Ovary (tissue), 7 donors: ENCODE measurements at regions not wholly inside any gene's neighbourhood (a gene's known extent, or its start where the extent isn't known, plus 50 kb on each side); places are given as distances from the start of the nearest gene placed in this dataset.

Experiments
- DNase-seq, 5 donors: peaks; one replicate each; pipeline ENCODE4 v3.0.0-alpha.2; 2019 to 2020
- H3K27ac ChIP-seq, 2 donors: fragments of 200-600 bp; one replicate each; pipeline versions ENCODE4 v1.5.1 to v1.8.0; 2019 to 2022
- H3K27me3 ChIP-seq: fragments of 200-600 bp; one replicate; pipeline ENCODE4 v1.8.0; 2022
- H3K36me3 ChIP-seq: fragments of 200-600 bp; sonication (generic); one replicate; pipeline ENCODE4 v1.5.1; 2019
- H3K4me1 ChIP-seq: one replicate; pipeline ENCODE4 v1.8.1; 2013; ENCODE audit warnings: mild to moderate bottlenecking, moderate library complexity; ENCODE audit not compliant: insufficient read depth
- H3K4me3 ChIP-seq: fragments of 200-600 bp; sonication (generic); one replicate; pipeline ENCODE4 v1.5.1; 2017
- H3K9me3 ChIP-seq, 2 donors: fragments of 200-600 bp in 1 of 2; sonication (generic) in 1 of 2; one replicate each; pipeline versions ENCODE4 v1.5.1 to v1.8.1; 2013 to 2019; ENCODE audit warnings: mild to moderate bottlenecking in 1 of 2, moderate library complexity in 1 of 2
- EP300 ChIP-seq: sonication (generic); formaldehyde crosslinking; IDR thresholded peaks from one replicate; pipeline ENCODE4 v1.6.1; 2017; ENCODE audit warnings: antibody characterized with exemption
- POLR2A ChIP-seq: fragments of 450-650 bp; IDR thresholded peaks from one replicate; pipeline ENCODE4 v1.6.1; 2017; ENCODE audit warnings: antibody characterized with exemption, mild to moderate bottlenecking, moderate library complexity
- WGBS, 3 donors: extraction: QIAGEN DNeasy Blood & Tissue Kit in 1 of 3; methylation state at CpG; one replicate each; pipeline versions ENCODE4 v1.1.5 to v1.1.7; 2013 to 2017; 5-methylcytosine and 5-hydroxymethylcytosine counted together
- intact Hi-C, 4 donors: fragments of 100-400 bp; cut with DNase I; formaldehyde crosslinking; loops; one replicate each; pipeline versions ENCODE4 v1.11.0 to v1.15.1; 2022 to 2023
- TF ChIP-seq, protein P1 (sequence below), 3 donors: fragments of 450-650 bp in 2 of 3; fragments of 200-600 bp in 1 of 3; IDR thresholded peaks; one replicate each; pipeline versions ENCODE4 v1.5.1 to v1.8.0; 2016 to 2022; ENCODE audit warnings: antibody characterized with exemption in 3 of 3, mild to moderate bottlenecking in 1 of 3
- donor health status: DM: no; HTN: no; CAD: no; lungs with moderate emphysema.
- donor health status: DM: no; HTN: no; CAD: no.
- donor health status: Bipolar disorder and iron deficiency.
- donor health status: DM: no; HTN: no; CAD: no.
- donor health status: DM: yes; HTN: yes; CAD: no.

DNA sequence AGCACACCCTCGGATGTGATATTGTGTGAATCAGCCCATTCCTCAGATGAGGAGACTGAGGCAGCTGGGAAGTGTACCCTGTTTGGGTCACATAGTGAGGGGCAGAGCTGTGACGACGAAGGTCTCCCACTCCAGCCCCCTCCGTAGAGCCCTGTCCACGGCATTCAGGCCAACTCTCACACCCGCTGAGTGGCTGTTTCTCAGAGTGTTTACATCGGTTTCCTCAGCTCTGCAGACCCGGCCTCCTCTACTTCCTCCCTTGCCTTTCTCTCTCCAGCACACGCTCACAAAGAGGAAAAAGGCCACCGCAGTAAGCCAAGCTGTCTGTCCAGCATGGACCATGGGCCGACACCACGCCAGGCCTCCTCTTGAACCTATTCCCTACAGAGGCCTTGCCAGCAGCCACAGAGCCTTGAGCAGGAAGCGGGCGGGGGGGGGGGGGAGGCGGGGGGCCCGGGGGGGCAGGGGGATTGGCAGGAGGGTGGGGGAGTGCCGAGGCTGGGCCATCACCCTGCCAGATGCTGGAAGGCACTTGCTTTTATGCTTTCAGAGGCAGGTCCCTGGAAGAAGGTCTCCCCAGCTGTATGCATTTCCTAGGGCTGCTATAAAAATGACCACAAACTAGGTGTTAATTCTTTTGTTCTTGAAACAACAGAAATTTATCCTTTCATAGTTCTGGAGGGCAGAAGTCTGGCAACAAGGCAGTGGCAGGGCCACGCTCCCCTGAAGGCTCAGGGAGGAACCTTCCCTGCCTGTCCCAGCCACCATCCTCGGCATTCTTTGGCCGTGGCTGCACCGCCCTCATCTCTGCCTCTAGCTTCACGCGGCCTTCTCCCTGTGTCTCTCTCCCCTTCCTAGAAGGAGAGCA lies 178.4 kb downstream of the PSMG1 start:
- intact Hi-C loops, result loop anchor here in 1 of 4 donors (10.0 kb wide), 1 partner anchor 200 kb away; the partner anchor contains the start of gene ETS2
- peak in 4 of 5 donors; percentile 57 to 74 (median 61) for DNase-seq
- 27 to 34% (median 28%) methylated on average over 21 to 23 of the region's 23 CpGs for WGBS, 3 donors

DNA sequence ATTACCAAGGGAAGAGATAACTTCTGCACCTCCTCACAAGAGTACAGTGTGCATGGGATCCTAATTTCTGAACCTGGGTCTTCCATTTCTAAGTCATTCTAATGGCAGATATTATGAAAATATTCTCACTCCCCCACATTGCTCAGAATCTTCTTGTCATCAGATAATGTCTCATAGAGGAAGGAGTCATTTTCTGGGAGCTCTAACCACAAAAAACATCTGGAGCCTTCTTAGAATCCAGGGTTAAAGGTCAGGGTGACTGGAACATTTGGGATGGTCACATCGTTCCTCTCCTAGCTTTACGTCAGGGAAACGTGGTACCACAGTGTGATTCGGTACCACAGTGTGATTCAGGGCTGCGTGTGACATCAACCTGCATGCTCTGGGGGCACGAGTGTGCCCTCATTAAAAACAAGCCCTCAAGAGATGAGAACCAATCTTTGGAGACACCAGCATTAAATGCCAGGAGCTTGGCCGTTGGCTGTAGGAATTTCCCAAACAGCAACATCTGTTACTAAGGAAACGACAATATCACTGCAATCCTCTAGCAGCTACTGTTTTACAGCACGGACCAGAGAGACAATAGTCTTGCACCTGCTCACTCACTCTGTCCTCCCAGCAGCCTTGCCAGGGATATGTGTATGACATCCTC lies 179.1 kb downstream of the PSMG1 start:
- no peak overlapping the region for H3K4me3 ChIP-seq
- H3K27me3 ChIP-seq, result no peaks in the 10 kb centered on the region
- H3K4me1 ChIP-seq, result peaks cover 12% of the 10 kb centered on the region
- no peaks in the 10 kb centered on the region for H3K36me3 ChIP-seq
- no peaks in the 10 kb centered on the region for H3K9me3 ChIP-seq
- intact Hi-C loops, result loop anchor here in 1 of 4 donors (10.0 kb wide), 1 partner anchor 199 kb away; the partner anchor contains the start of gene ETS2
- peak overlapping the region in 1 of 2 donors; percentile 17 for H3K27ac ChIP-seq
- TF ChIP-seq POLR2A (no peak), EP300 (no peak)
- TF ChIP-seq, protein P1, sequence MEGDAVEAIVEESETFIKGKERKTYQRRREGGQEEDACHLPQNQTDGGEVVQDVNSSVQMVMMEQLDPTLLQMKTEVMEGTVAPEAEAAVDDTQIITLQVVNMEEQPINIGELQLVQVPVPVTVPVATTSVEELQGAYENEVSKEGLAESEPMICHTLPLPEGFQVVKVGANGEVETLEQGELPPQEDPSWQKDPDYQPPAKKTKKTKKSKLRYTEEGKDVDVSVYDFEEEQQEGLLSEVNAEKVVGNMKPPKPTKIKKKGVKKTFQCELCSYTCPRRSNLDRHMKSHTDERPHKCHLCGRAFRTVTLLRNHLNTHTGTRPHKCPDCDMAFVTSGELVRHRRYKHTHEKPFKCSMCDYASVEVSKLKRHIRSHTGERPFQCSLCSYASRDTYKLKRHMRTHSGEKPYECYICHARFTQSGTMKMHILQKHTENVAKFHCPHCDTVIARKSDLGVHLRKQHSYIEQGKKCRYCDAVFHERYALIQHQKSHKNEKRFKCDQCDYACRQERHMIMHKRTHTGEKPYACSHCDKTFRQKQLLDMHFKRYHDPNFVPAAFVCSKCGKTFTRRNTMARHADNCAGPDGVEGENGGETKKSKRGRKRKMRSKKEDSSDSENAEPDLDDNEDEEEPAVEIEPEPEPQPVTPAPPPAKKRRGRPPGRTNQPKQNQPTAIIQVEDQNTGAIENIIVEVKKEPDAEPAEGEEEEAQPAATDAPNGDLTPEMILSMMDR (IDR thresholded peaks at IDR 0.05), result no peak
- 16 to 29% (median 22%) methylated on average over 9 of the region's 9 CpGs for WGBS, 3 donors
- peak in 2 of 5 donors; percentile 37 to 52 for DNase-seq

More for the DNA sequence above, 178.4 kb downstream of the PSMG1 start:
- peak overlapping the region; percentile 11 to 48 for H3K27ac ChIP-seq
- no peaks in the 10 kb centered on the region for H3K36me3 ChIP-seq
- peaks cover 12% of the 10 kb centered on the region for H3K4me1 ChIP-seq
- H3K4me3 ChIP-seq, result no peak overlapping the region
- H3K27me3 ChIP-seq, result no peaks in the 10 kb centered on the region
- no peaks in the 10 kb centered on the region for H3K9me3 ChIP-seq
- TF ChIP-seq POLR2A (no peak), EP300 (no peak)
- TF ChIP-seq, protein P1 (IDR thresholded peaks at IDR 0.05), result no peak

DNA sequence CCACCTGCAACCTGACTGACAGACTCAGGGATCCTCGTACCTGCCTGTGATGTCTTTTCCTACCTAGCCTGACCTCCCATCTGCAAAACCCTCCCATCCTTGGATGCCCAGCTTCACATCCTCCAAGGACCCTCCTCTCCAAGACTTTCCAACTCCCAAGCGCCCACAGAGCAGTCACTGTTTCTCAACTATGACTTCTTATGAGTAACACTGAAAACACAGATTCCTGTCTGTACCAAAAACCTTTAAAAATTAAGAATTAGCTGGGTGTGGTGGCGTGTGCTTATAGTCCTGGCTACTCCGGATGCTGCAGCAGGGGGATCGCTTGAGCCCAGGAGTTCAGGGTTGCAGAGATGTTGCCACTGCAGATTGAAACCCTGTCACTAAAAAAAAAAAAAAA lies 181.9 kb downstream of the PSMG1 start:
- H3K9me3 ChIP-seq, result no peaks in the 10 kb centered on the region
- H3K36me3 ChIP-seq, result no peaks in the 10 kb centered on the region
- no peak overlapping the region for H3K4me3 ChIP-seq
- intact Hi-C loops, result loop anchor here in 1 of 4 donors (10.0 kb wide), 1 partner anchor 197 kb away; the partner anchor contains the start of gene ETS2
- no peak overlapping the region for H3K27ac ChIP-seq
- TF ChIP-seq EP300, result no peak
- TF ChIP-seq, protein P1 (IDR thresholded peaks at IDR 0.05), result no peak
- TF ChIP-seq POLR2A, result no peak
- peaks cover 9% of the 10 kb centered on the region for H3K4me1 ChIP-seq
- no peaks in the 10 kb centered on the region for H3K27me3 ChIP-seq
- WGBS, 3 donors, result 92 to 96% (median 96%) methylated on average over 5 of the region's 5 CpGs
- DNase-seq, result no peak

DNA sequence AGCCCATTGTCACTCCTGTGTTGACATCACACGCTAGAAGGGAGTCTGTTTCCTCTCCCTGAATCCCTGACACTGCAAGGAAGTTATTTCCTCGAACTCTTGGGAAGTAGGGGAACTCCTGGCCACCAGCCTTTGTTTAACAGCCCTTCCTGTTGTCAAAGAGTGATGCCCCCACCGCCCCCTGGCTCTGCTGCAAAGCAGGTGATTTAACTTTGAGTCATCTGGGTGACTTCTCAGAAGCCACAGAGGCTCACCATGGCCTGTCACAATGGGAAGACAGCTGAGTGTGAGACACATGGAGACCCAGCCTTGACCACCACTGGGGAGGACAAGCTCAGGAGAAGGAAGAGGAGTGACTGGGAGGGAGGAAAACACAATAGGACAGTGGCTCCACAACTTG lies 182.8 kb downstream of the PSMG1 start:
- DNase-seq, result no peak
- no peak overlapping the region for H3K4me3 ChIP-seq
- H3K27ac ChIP-seq, result no peak overlapping the region
- intact Hi-C loops, result loop anchor here in 1 of 4 donors (10.0 kb wide), 1 partner anchor 196 kb away; the partner anchor contains the start of gene ETS2
- TF ChIP-seq POLR2A (no peak), EP300 (no peak)
- TF ChIP-seq, protein P1 (IDR thresholded peaks at IDR 0.05), result no peak
- H3K9me3 ChIP-seq, result no peaks in the 10 kb centered on the region
- H3K27me3 ChIP-seq, result no peaks in the 10 kb centered on the region
- WGBS, 3 donors, result 80 to 91% (median 91%) methylated on average over 3 of the region's 3 CpGs
- H3K36me3 ChIP-seq, result no peaks in the 10 kb centered on the region
- peaks cover 8% of the 10 kb centered on the region for H3K4me1 ChIP-seq
